NB4 (cell line): ENCODE measurements at regions not wholly inside any gene's neighbourhood (a gene's known extent, or its start where the extent isn't known, plus 50 kb on each side); places are given as distances from the start of the nearest gene placed in this dataset.

Source experiments
- MYC ChIP-seq: IDR thresholded peaks from 2 replicates; pipeline ENCODE4 v1.6.1; 2011; ENCODE audit warnings: low read depth, low read length
- POLR2A ChIP-seq: IDR thresholded peaks from 2 replicates; pipeline ENCODE4 v1.6.1; 2011; ENCODE audit warnings: mild to moderate bottlenecking; ENCODE audit not compliant: insufficient read length; ENCODE audit errors: extremely low read depth
- TF ChIP-seq, protein P1 (sequence below): IDR thresholded peaks from one replicate; pipeline ENCODE4 v1.5.1; 2012; ENCODE audit warnings: low read depth, low read length
- TF ChIP-seq, protein P2 (sequence below): IDR thresholded peaks from 2 replicates; pipeline ENCODE4 v1.6.1; 2011; ENCODE audit warnings: low read depth, low read length

DNA sequence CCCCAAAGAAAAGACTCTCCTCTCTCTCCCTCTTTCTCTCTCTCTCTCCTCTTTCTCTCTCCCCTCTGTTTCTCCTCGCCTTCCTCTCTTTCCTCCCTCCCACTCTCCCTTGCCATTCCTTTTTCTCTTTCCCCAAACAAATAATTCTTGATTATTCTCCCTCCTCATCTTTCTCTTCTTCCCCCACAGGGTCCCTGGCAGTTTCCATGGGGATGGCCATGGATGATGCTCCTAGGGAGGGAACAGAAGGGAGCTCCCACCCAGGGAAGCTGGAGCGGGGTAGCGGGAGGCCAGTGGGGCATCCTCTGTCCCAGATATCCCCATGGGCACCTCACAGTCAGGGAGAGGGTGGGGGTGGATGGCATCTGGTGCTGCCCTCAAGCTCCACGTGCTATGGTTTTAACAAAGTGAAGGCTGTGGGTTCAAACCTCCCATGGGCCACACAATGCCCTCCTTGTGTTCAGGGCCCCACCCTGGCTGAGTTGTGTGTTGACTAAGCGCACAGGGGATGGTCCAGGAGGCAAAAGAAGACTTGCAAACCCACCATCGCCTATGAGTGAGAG is 266.4 kb downstream of the BUD13 start:
- TF ChIP-seq, protein P1, sequence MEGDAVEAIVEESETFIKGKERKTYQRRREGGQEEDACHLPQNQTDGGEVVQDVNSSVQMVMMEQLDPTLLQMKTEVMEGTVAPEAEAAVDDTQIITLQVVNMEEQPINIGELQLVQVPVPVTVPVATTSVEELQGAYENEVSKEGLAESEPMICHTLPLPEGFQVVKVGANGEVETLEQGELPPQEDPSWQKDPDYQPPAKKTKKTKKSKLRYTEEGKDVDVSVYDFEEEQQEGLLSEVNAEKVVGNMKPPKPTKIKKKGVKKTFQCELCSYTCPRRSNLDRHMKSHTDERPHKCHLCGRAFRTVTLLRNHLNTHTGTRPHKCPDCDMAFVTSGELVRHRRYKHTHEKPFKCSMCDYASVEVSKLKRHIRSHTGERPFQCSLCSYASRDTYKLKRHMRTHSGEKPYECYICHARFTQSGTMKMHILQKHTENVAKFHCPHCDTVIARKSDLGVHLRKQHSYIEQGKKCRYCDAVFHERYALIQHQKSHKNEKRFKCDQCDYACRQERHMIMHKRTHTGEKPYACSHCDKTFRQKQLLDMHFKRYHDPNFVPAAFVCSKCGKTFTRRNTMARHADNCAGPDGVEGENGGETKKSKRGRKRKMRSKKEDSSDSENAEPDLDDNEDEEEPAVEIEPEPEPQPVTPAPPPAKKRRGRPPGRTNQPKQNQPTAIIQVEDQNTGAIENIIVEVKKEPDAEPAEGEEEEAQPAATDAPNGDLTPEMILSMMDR = no peak
- TF ChIP-seq MYC = no peak
- TF ChIP-seq POLR2A = no peak
- TF ChIP-seq, protein P2, sequence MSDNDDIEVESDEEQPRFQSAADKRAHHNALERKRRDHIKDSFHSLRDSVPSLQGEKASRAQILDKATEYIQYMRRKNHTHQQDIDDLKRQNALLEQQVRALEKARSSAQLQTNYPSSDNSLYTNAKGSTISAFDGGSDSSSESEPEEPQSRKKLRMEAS = no peak
